Caco-2 (cell line): ENCODE measurements at regions not wholly inside any gene's neighbourhood (a gene's known extent, or its start where the extent isn't known, plus 50 kb on each side); places are given as distances from the start of the nearest gene placed in this dataset.
"Not testable (repeated sequence)": the region's sequence is repeated elsewhere in the genome, so short reads cannot be mapped to it uniquely, and the experiment has no call there.

Source experiments
- BruUV-seq: library from RNA; stranded (reverse); fragments of 400-500 nt; replicated peaks from 2 replicates; lab custom pipeline; 2021; lab: Mats Ljungman, UMichigan
- CTCF ChIA-PET: fragments of 300-600 bp; sonication (Branson Sonifier 250); formaldehyde crosslinking; loops from one replicate; lab custom pipeline; 2022; ENCODE audit warnings: antibody characterized with exemption; lab: Charles Lee
- POLR2A ChIA-PET: fragments of 300-600 bp; sonication (Branson Sonifier 250); formaldehyde crosslinking; loops from one replicate; lab custom pipeline; 2022; ENCODE audit warnings: antibody characterized with exemption; lab: Charles Lee
- DNase-seq, 2 experiments: peaks; one replicate each; pipeline versions ENCODE4 v3.0.0 to v3.0.0-alpha.2; 2020 to 2022
- H3K27me3 ChIP-seq: replicated peaks from 2 replicates; pipeline ENCODE4 v1.6.0; 2011; ENCODE audit warnings: low read length; ENCODE audit not compliant: control insufficient read depth, insufficient read depth
- H3K36me3 ChIP-seq: 2 replicates; pipeline ENCODE4 v1.5.1; 2011; ENCODE audit warnings: low read length; ENCODE audit not compliant: control insufficient read depth, insufficient read depth
- H3K4me1 ChIP-seq: fragments of 250-450 bp; sonication (Bioruptor Pico); 2 replicates; pipeline ENCODE4 v1.5.1; 2020; ENCODE audit warnings: mild to moderate bottlenecking
- H3K4me3 ChIP-seq: 2 replicates; pipeline ENCODE4 v1.5.1; 2011; ENCODE audit warnings: low read depth, mild to moderate bottlenecking, control low read depth, low read length
- H3K9me3 ChIP-seq: fragments of 250-450 bp; sonication (Bioruptor Pico); 2 replicates; pipeline ENCODE4 v1.5.1; 2020; ENCODE audit warnings: mild to moderate bottlenecking, moderate library complexity
- H3K27ac Mint-ChIP-seq: one replicate; pipeline ENCODE4 v1.8.0; 2022; ENCODE audit warnings: mixed read lengths; ENCODE audit not compliant: unreplicated experiment
- H3K27me3 Mint-ChIP-seq: one replicate; pipeline ENCODE4 v1.8.0; 2022; ENCODE audit warnings: mixed read lengths; ENCODE audit not compliant: insufficient read depth, unreplicated experiment
- H3K36me3 Mint-ChIP-seq: one replicate; pipeline ENCODE4 v1.8.0; 2022; ENCODE audit warnings: mild to moderate bottlenecking, mixed read lengths; ENCODE audit not compliant: insufficient read depth, unreplicated experiment
- H3K4me1 Mint-ChIP-seq: one replicate; pipeline ENCODE4 v1.8.0; 2022; ENCODE audit warnings: low read depth, mixed read lengths; ENCODE audit not compliant: unreplicated experiment
- H3K4me3 Mint-ChIP-seq: one replicate; pipeline ENCODE4 v1.8.0; 2022; ENCODE audit warnings: mild to moderate bottlenecking, moderate library complexity, mixed read lengths; ENCODE audit not compliant: unreplicated experiment
- H3K9me3 Mint-ChIP-seq: one replicate; pipeline ENCODE4 v1.8.0; 2022; ENCODE audit warnings: mixed read lengths; ENCODE audit not compliant: unreplicated experiment
- CTCF ChIP-seq, 2 experiments: fragments of 200-600 bp in 1 of 2; IDR thresholded peaks; 1 replicate in 1 of 2; 2 replicates in 1 of 2; pipeline versions ENCODE4 v1.5.1 to v1.8.0; 2011 to 2022; ENCODE audit warnings: antibody characterized with exemption in 1 of 2, control low read depth in 1 of 2, inconsistent platforms in 1 of 2, low read depth in 1 of 2, low read length in 1 of 2, mild to moderate bottlenecking in 1 of 2, moderate library complexity in 1 of 2; ENCODE audit not compliant: insufficient read depth in 1 of 2, severe bottlenecking in 1 of 2, unreplicated experiment in 1 of 2
- intact Hi-C: fragments of 100-400 bp; cut with micrococcal nuclease; formaldehyde crosslinking; loops from one replicate; pipeline ENCODE4 v1.10.0; 2022; ENCODE audit not compliant: unreplicated experiment

GRCh38 chr7:131683536-131684125 is 127.2 kb upstream of the PODXL start:
- no peak overlapping the region for H3K4me3 ChIP-seq
- intact Hi-C loops, result no loop called here
- POLR2A ChIA-PET, result no interaction called here
- CTCF ChIA-PET, result no interaction called here
- TF ChIP-seq CTCF (IDR thresholded peaks at IDR 0.05; ENCODE audit: insufficient read depth in 1 of 2, low read depth in 1 of 2, low read length in 1 of 2, severe bottlenecking in 1 of 2, unreplicated experiment in 1 of 2), result no peak
- Mint-ChIP-seq H3K4me1 (no peaks in the 10 kb centered on the region), H3K27ac (no peak overlapping the region), H3K9me3 (peaks cover 11% of the 10 kb centered on the region), H3K27me3 (no peaks in the 10 kb centered on the region), H3K4me3 (no peak overlapping the region), H3K36me3 (peaks cover 11% of the 10 kb centered on the region)
- H3K27me3 ChIP-seq, result no peaks in the 10 kb centered on the region
- no peaks in the 10 kb centered on the region for H3K36me3 ChIP-seq
- no TSS peak for BruUV-seq
- peak in 1 of 2 experiments; percentile 9 for DNase-seq
- peaks cover 3% of the 10 kb centered on the region; the same call in 1 of the 2 replicates for H3K9me3 ChIP-seq
- no peaks in the 10 kb centered on the region for H3K4me1 ChIP-seq

GRCh38 chr7:131681961-131682360 is 125.5 kb upstream of the PODXL start:
- TF ChIP-seq CTCF (IDR thresholded peaks at IDR 0.05; ENCODE audit: insufficient read depth in 1 of 2, low read depth in 1 of 2, low read length in 1 of 2, severe bottlenecking in 1 of 2, unreplicated experiment in 1 of 2), result no peak
- Mint-ChIP-seq H3K9me3 (peaks cover 11% of the 10 kb centered on the region), H3K27ac (no peak overlapping the region), H3K4me1 (no peaks in the 10 kb centered on the region), H3K36me3 (peaks cover 21% of the 10 kb centered on the region), H3K4me3 (no peak overlapping the region), H3K27me3 (no peaks in the 10 kb centered on the region)
- intact Hi-C loops, result no loop called here
- Histone ChIP-seq H3K4me3 (no peak overlapping the region), H3K9me3 (peaks cover 3% of the 10 kb centered on the region; the same call in 1 of the 2 replicates), H3K27me3 (no peaks in the 10 kb centered on the region), H3K36me3 (no peaks in the 10 kb centered on the region), H3K4me1 (no peaks in the 10 kb centered on the region)
- no peak for DNase-seq
- ChIA-PET CTCF (no interaction called here), POLR2A (no interaction called here)
- no TSS peak for BruUV-seq

DNA sequence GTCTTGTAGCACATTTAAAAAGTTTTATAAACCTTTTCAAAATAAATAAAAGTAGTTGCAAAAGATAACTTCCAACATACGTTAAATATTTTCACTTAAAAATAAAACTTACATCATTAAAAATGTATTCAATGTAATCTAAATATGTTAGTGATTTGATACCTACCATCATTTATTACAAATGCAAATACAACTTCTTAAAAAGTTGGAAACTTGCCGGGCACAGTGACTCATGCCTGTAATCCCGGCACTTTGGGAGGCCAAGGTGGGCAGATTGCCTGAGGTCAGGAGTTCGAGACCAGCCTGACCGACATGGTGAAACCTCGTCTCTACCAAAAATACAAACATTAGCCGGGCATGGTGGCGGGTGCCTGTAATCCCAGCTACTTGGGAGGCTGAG is 122.6 kb upstream of the PODXL start:
- H3K4me3 Mint-ChIP-seq, H3K4me3 ChIP-seq, H3K27ac Mint-ChIP-seq, POLR2A ChIA-PET, H3K9me3 ChIP-seq, H3K4me1 ChIP-seq, H3K4me1 Mint-ChIP-seq, H3K36me3 ChIP-seq, BruUV-seq, H3K27me3 Mint-ChIP-seq, intact Hi-C loops, CTCF ChIA-PET, H3K27me3 ChIP-seq: not testable (repeated sequence)
- peaks cover 11% of the 10 kb centered on the region for H3K9me3 Mint-ChIP-seq
- peaks cover 21% of the 10 kb centered on the region for H3K36me3 Mint-ChIP-seq
- DNase-seq, result peak in 1 of 2 experiments; percentile 8

GRCh38 chr7:131676850-131677249 is 120.4 kb upstream of the PODXL start:
- intact Hi-C loops, H3K27ac Mint-ChIP-seq, H3K27me3 Mint-ChIP-seq, H3K4me1 ChIP-seq, H3K36me3 ChIP-seq, H3K27me3 ChIP-seq, H3K4me3 ChIP-seq, DNase-seq, H3K4me3 Mint-ChIP-seq, BruUV-seq, H3K9me3 ChIP-seq, H3K4me1 Mint-ChIP-seq, POLR2A ChIA-PET, CTCF ChIA-PET: not testable (repeated sequence)
- Mint-ChIP-seq H3K36me3 (peaks cover 21% of the 10 kb centered on the region), H3K9me3 (peaks cover 11% of the 10 kb centered on the region)
